ENCODE measurements at regions not wholly inside any gene's neighbourhood (a gene's known extent, or its start where the extent isn't known, plus 50 kb on each side); places are given as distances from the start of the nearest gene placed in this dataset.
"Not testable (repeated sequence)": the region's sequence is repeated elsewhere in the genome, so short reads cannot be mapped to it uniquely, and the experiment has no call there.

DNA sequence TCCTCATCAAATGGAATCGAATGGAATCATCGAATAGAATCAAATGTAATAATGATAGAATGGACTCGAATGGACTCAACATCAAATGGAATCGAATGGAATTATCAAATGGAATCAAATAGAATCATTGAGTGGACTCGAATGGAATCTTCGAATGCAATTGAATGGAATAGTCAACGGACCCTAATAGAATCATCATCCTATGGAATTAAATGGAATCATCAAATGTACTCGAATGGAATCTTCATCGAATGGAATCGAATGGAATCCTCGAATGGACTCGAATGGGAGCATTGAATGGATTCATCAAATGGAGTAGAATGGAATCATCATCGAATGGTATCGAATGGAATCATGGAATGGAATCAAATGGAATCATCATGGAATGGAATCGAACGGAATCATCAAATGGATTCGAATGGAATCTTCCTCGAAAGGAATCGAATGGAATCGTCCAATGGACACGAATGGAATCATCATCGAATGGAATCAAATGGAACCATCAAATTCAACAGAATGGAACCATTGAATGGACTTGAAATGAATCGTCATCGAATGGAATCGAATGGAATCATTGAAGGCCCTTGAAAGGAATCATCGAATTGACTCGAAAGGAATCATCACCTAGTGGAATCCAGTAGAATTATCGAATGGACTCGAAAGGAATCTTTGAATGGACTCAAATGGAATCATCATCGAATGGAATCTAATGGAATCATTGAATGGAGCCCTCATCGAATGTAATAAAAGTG is 224.9 kb downstream of the SHCBP1 start:
- not testable (repeated sequence) for TF ChIP-seq CTCF (IDR thresholded peaks at IDR 0.05); JUN (CRISPR knock-in tag; IDR thresholded peaks at IDR 0.05); ZBTB21 (CRISPR knock-in tag; IDR thresholded peaks at IDR 0.05; ENCODE audit: borderline replicate concordance); SP1 (CRISPR knock-in tag; conservative IDR thresholded peaks at IDR 0.05); NR1H2 (CRISPR knock-in tag; IDR thresholded peaks at IDR 0.05)
- TF ChIP-seq, protein P1, sequence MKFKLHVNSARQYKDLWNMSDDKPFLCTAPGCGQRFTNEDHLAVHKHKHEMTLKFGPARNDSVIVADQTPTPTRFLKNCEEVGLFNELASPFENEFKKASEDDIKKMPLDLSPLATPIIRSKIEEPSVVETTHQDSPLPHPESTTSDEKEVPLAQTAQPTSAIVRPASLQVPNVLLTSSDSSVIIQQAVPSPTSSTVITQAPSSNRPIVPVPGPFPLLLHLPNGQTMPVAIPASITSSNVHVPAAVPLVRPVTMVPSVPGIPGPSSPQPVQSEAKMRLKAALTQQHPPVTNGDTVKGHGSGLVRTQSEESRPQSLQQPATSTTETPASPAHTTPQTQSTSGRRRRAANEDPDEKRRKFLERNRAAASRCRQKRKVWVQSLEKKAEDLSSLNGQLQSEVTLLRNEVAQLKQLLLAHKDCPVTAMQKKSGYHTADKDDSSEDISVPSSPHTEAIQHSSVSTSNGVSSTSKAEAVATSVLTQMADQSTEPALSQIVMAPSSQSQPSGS (CRISPR knock-in tag; IDR thresholded peaks at IDR 0.05; ENCODE audit: borderline replicate concordance, low read depth), result not testable (repeated sequence)
